Heart left ventricle (tissue), 16 donors: ENCODE measurements at regions not wholly inside any gene's neighbourhood (a gene's known extent, or its start where the extent isn't known, plus 50 kb on each side); places are given as distances from the start of the nearest gene placed in this dataset.
A peak's percentile ranks its signal among the peaks of the same experiment; 100 is the strongest.

Source experiments
- ATAC-seq, 4 donors: fragments of 200-7000 bp; cut with Tn5 transposase; one replicate each; pipeline ENCODE4 v1.9.1; 2020 to 2022; ENCODE audit warnings: moderate library complexity in 4 of 4, mild to moderate bottlenecking in 3 of 4, moderate number of reproducible peaks in 1 of 4
- DNase-seq, 5 donors: peaks; one replicate each; pipeline ENCODE4 v3.0.0-alpha.2; 2020
- H3K27ac ChIP-seq, 12 donors: fragments of 200-600 bp; sonication (generic) in 4 of 12; one replicate each; pipeline versions ENCODE4 v1.5.0 to v1.8.0; 2016 to 2022; ENCODE audit warnings: mild to moderate bottlenecking in 2 of 12
- H3K27me3 ChIP-seq, 9 donors: fragments of 200-600 bp; sonication (generic) in 2 of 9; one replicate each; pipeline versions ENCODE4 v1.5.1 to v1.8.0; 2016 to 2022; ENCODE audit warnings: mild to moderate bottlenecking in 3 of 9
- H3K36me3 ChIP-seq, 9 donors: fragments of 200-600 bp; sonication (generic) in 2 of 9; one replicate each; pipeline versions ENCODE4 v1.5.0 to v1.8.0; 2018 to 2022; ENCODE audit warnings: mild to moderate bottlenecking in 2 of 9
- H3K4me1 ChIP-seq, 12 donors: fragments of 200-600 bp; sonication (generic) in 4 of 12; one replicate each; pipeline versions ENCODE4 v1.5.0 to v1.8.0; 2016 to 2022; ENCODE audit warnings: mild to moderate bottlenecking in 3 of 12
- H3K4me3 ChIP-seq, 12 donors: fragments of 200-600 bp; sonication (generic) in 4 of 12; one replicate each; pipeline versions ENCODE4 v1.5.0 to v1.8.0; 2017 to 2022; ENCODE audit warnings: mild to moderate bottlenecking in 9 of 12, moderate library complexity in 4 of 12
- H3K9me3 ChIP-seq, 12 donors: fragments of 200-600 bp; sonication (generic) in 4 of 12; one replicate each; pipeline versions ENCODE4 v1.5.0 to v1.8.0; 2016 to 2022; ENCODE audit warnings: mild to moderate bottlenecking in 1 of 12
- POLR2A ChIP-seq, 2 donors: fragments of 450-650 bp; IDR thresholded peaks; one replicate each; pipeline ENCODE4 v1.6.1; 2017; ENCODE audit warnings: antibody characterized with exemption in 2 of 2, mild to moderate bottlenecking in 2 of 2, moderate library complexity in 2 of 2
- WGBS, 4 donors: extraction: QIAGEN DNeasy Blood & Tissue Kit in 2 of 4; methylation state at CpG; one replicate each; pipeline versions ENCODE4 v1.1.5 to v1.1.7; 2013 to 2018; 5-methylcytosine and 5-hydroxymethylcytosine counted together
- intact Hi-C, 10 donors: fragments of 100-400 bp; cut with DNase I; formaldehyde crosslinking; loops; one replicate each; pipeline versions ENCODE4 v1.11.1 to v1.14.2; 2022
- TF ChIP-seq, protein P1 (sequence below), 12 donors: fragments of 200-600 bp; sonication (generic) in 4 of 12; IDR thresholded peaks; one replicate each; pipeline versions ENCODE4 v1.5.0 to v1.8.0; 2018 to 2022; ENCODE audit warnings: antibody characterized with exemption in 12 of 12, mild to moderate bottlenecking in 5 of 12
- donor health status: ischemic (EF 13 %, LVEDD 7.1; RV severe dilation, severe dysfunction).
- donor health status: healthy with polysubstance abuse.
- donor health status: DM: no; HTN: yes; CAD: no.
- donor health status: DM: no; HTN: no; CAD: no.
- donor health status: ischemic (EF 25% LVEDD 6.9; RV normal size, moderate dysfunction).
- donor health status: ischemic (EF 25% LVEDD 5.7; RV mildly dilated, moderate dysfunction).
- donor health status: healthy.
- donor health status: DM: yes; HTN: yes; CAD: no.
- donor health status: ischemic (EF 35%, LVEDD 5.7; RV mildly dilated, moderate dysfunction).
- donor health status: nonischemic (EF 11% LVEDD 7.7; RV severe dilation, severe dysfunction).
- donor health status: DM: yes; HTN: yes; CAD: no.
- donor health status: PGD.
- donor health status: ischemic (EF 29% LVEDD 5.4; RV normal size, mild dysfunction).
- donor health status: nonischemic (EF 23%, LVEDD 6.1; RV moderate dilation, normal function).

DNA sequence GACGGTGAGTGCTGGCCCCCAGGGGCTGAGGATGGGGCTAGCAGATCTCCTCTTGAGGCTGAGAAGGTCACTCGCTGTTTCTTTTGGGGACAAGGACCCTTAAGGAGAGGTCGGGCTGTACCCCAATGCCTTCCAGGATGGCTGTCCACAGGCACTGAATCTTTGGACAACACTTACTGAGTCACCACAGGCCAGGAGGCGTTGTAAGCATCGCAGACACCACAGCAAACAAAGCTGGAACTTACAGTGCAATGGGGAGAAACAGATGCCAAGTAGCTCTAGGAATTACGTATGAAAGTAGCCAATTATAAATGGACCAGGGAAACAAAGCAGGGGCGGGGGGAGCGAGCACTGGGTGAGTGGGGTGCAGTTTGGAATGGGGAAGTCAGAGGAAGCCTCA is 219.8 kb downstream of the GLI2 start:
- Histone ChIP-seq H3K36me3 (peaks cover 0 to 5% (median 0%) of the 10 kb centered on the region in 9 donors), H3K9me3 (no peaks in the 10 kb centered on the region), H3K4me1 (peaks cover 0 to 20% (median 0%) of the 10 kb centered on the region in 12 donors), H3K27me3 (no peaks in the 10 kb centered on the region), H3K27ac (no peak overlapping the region), H3K4me3 (no peak overlapping the region)
- WGBS, 4 donors, result 72 to 77% (median 74%) methylated on average over 7 to 8 of the region's 8 CpGs
- no peak for ATAC-seq
- TF ChIP-seq, protein P1, sequence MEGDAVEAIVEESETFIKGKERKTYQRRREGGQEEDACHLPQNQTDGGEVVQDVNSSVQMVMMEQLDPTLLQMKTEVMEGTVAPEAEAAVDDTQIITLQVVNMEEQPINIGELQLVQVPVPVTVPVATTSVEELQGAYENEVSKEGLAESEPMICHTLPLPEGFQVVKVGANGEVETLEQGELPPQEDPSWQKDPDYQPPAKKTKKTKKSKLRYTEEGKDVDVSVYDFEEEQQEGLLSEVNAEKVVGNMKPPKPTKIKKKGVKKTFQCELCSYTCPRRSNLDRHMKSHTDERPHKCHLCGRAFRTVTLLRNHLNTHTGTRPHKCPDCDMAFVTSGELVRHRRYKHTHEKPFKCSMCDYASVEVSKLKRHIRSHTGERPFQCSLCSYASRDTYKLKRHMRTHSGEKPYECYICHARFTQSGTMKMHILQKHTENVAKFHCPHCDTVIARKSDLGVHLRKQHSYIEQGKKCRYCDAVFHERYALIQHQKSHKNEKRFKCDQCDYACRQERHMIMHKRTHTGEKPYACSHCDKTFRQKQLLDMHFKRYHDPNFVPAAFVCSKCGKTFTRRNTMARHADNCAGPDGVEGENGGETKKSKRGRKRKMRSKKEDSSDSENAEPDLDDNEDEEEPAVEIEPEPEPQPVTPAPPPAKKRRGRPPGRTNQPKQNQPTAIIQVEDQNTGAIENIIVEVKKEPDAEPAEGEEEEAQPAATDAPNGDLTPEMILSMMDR (IDR thresholded peaks at IDR 0.05), result no peak
- no peak for TF ChIP-seq POLR2A (IDR thresholded peaks at IDR 0.05)
- intact Hi-C loops, result loop anchor here in 1 of 10 donors (10.0 kb wide), 1 partner anchor 221 kb away; the partner anchor contains the start of gene GLI2
- no peak for DNase-seq

DNA sequence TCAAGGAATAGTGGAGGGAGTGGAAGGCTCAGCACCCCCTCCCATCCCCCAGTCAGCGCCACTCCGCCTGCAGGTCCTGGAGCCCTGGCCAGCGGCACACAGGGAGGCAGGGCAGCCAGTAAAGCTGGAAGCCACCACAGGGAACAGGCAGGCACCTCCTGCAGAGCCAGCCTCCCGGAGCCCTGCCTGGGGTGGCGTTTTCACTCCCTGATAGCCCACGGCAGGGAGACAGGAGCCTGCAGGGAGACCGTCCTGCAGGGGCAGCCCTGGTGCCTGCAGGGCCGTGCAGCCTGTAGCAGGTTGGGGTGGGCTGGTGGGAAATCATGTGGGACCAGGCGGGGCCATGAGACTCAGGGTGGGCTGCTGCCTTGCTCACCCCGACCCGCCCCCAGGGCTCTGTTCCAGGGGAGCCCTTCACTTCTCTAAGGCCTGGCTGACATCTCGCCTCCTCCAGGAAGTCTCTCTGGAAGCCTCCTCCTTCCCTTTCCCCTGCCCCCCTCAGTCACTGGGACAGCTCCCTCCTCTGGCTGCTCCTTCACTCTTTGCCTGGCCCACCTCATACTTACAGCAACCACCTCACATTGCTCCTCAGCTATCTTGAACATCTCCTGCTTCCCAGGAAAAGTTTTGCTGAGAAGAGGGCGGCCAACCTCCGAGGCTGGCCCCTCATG is 221.0 kb downstream of the GLI2 start:
- intact Hi-C loops, result loop anchor here in 1 of 10 donors (10.0 kb wide), 1 partner anchor 222 kb away; the partner anchor contains the start of gene GLI2
- TF ChIP-seq, protein P1 (IDR thresholded peaks at IDR 0.05), result no peak
- no peak for TF ChIP-seq POLR2A (IDR thresholded peaks at IDR 0.05)
- H3K36me3 ChIP-seq, result peaks cover 0 to 5% (median 0%) of the 10 kb centered on the region in 9 donors
- peaks cover 0 to 20% (median 0%) of the 10 kb centered on the region in 12 donors for H3K4me1 ChIP-seq
- 83 to 88% (median 85%) methylated on average over 10 to 14 of the region's 14 CpGs for WGBS, 4 donors
- no peaks in the 10 kb centered on the region for H3K9me3 ChIP-seq
- ATAC-seq (no peak), DNase-seq (no peak)
- no peak overlapping the region for H3K4me3 ChIP-seq
- H3K27me3 ChIP-seq, result no peaks in the 10 kb centered on the region
- H3K27ac ChIP-seq, result no peak overlapping the region

DNA sequence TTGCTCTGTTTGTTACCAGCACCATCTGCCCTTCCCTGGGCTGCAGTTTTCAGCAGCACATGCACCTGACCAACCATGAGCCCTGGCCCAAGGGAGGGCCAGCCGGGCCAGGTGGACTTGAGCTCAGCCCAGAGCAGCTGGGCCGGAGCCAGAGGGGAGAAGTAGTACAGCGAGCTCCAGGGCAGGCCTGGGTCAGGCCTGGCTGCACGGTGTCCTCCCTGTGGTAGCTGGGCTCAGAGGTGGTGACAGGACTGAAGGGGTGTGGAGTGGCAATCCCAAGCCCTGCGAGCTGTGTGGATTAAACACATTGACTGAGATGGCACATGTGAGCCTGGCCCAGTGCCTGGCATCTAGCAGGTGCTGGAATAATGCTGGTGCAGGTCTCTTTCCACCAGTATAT is 222.2 kb downstream of the GLI2 start:
- ATAC-seq, result peak; percentile 78 to 87 (median 83)
- Histone ChIP-seq H3K9me3 (no peaks in the 10 kb centered on the region), H3K36me3 (peaks cover 0 to 5% (median 0%) of the 10 kb centered on the region in 9 donors), H3K4me3 (no peak overlapping the region), H3K27me3 (no peaks in the 10 kb centered on the region), H3K27ac (peak overlapping the region in 1 of 12 donors; percentile 22), H3K4me1 (peaks cover 0 to 20% (median 0%) of the 10 kb centered on the region in 12 donors)
- DNase-seq, result peak in 3 of 5 donors; percentile 69 to 84 (median 69)
- 37 to 61% (median 40%) methylated on average over 3 to 5 of the region's 5 CpGs for WGBS, 4 donors
- TF ChIP-seq, protein P1 (IDR thresholded peaks at IDR 0.05), result no peak
- TF ChIP-seq POLR2A (IDR thresholded peaks at IDR 0.05), result no peak
- intact Hi-C loops, result loop anchor here in 1 of 10 donors (10.0 kb wide), 1 partner anchor 223 kb away; the partner anchor contains the start of gene GLI2

DNA sequence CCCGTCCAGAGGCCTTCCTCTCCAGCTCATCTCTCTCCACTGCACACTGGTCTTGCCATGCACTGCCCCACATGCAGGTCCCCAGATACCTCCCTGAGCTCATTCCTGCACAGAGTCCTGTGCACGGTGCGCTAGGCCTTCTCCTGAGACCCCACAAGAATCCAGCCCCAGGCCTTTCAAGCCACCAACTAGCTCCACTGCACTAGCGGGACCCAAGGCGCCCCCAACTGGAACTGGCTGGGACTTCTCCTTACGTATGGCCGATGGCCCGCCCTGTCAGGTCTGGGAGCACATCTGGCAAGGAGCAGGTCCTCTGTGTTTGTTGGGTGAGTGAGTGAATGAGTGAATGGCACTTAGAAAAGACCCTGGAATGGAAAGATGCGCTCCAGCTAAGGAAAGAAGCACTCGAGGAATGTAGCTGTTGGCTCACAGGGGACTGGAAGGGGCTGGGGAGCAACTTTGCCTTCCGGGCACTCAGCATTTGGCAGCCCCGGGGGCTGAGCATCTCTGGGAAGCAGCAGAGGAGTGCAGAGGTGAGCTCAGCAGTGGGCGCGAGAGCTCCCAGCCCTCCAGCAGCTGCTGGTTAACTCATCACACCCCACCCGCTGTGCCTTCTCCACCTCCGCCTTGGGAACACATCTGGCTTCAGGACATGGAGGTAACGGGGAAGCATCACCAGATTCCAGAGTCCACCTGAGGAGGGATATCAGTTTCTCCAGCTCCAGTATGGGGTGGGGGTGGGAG is 223.1 kb downstream of the GLI2 start:
- peaks cover 0 to 20% (median 0%) of the 10 kb centered on the region in 12 donors for H3K4me1 ChIP-seq
- DNase-seq (no peak), ATAC-seq (no peak)
- no peak overlapping the region for H3K4me3 ChIP-seq
- no peaks in the 10 kb centered on the region for H3K9me3 ChIP-seq
- intact Hi-C loops, result loop anchor here in 1 of 10 donors (10.0 kb wide), 1 partner anchor 224 kb away; the partner anchor contains the start of gene GLI2
- H3K27ac ChIP-seq, result no peak overlapping the region
- WGBS, 4 donors, result 78 to 84% (median 80%) methylated on average over 16 to 17 of the region's 17 CpGs
- H3K36me3 ChIP-seq, result peaks cover 0 to 5% (median 0%) of the 10 kb centered on the region in 9 donors
- H3K27me3 ChIP-seq, result no peaks in the 10 kb centered on the region
- no peak for TF ChIP-seq POLR2A (IDR thresholded peaks at IDR 0.05)
- TF ChIP-seq, protein P1 (IDR thresholded peaks at IDR 0.05), result peak in 2 of 12 donors; percentile 9 to 15
